ENCODE measurements at regions not wholly inside any gene's neighbourhood (a gene's known extent, or its start where the extent isn't known, plus 50 kb on each side); places are given as distances from the start of the nearest gene placed in this dataset.
"Not testable (repeated sequence)": the region's sequence is repeated elsewhere in the genome, so short reads cannot be mapped to it uniquely, and the experiment has no call there.

DNA sequence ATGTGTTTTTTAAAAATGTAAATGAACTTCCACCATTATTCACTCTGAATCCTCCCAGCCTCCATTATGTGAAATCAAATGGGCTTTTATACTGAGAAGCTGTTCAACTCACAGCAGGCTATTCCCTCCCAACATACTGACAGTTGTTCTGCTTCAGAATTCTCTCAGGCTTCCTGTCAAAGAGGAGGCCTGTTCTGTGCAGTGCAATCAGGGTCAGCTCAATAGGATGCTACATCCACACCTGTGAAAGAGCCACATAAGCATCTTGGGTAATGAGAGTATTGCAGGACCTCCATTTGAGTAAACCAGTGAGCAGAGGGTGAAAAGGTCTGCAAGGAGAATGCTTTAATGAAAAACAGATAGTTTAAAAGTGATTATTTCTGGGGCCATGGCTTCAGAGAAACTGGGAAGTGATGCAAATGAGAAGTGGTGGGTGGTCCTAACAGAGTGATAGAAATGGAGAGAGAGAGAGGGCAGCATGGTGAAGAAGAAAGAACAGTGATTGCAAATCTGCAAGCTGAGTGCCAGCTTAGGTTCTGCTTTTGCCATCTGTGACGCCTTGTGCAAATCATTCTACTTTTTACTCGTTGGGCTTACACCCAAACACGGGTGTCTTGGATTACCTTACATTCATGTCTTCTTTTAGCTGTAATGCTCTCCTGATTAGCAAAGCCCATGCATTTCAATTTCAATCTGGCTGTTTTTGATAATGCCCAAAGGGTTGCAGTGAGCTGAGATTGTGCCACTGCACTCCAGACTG is 202.5 kb upstream of the NMUR2 start:
- DNase-seq (ENCODE audit: low read depth in 2 of 2), result no peak

DNA sequence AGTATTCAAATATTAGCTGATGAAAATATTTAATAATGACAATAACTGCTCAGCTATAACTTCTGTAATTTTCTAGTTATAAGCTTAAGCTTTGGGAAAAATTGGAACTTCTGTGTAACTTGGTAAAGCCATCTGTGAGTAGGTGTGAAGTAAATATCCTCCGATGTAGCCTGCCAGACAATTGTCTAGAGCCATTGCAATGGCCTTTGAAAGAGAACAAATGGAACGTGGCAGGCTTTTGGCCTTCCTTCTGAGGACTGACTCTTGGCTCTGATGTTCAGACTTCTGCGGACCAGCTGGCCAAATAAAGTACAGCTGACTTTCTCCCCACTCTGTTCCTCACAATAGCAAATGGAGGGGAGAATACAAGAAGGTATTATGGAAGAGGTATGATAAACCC is 203.4 kb upstream of the NMUR2 start:
- no peak for DNase-seq (ENCODE audit: low read depth in 2 of 2)

DNA sequence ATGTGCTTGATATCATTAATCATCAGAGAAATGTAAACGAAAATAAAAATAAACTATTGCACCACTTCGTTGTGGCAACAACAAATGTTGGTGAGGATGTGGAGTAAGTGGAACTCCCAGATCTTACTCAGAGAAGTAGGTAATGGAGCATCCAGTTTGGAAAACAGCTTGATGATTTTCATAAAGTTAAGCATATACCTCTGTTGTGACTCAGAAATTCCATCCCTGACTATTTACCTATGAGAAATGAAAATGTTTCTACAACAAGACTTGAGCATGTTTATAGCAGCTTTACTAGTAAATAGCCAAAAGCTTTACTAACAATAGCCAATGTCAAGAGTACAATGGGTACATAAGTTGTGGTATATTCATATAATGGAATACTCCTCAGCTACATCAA is 214.7 kb upstream of the NMUR2 start:
- DNase-seq (ENCODE audit: low read depth in 2 of 2), result no peak

DNA sequence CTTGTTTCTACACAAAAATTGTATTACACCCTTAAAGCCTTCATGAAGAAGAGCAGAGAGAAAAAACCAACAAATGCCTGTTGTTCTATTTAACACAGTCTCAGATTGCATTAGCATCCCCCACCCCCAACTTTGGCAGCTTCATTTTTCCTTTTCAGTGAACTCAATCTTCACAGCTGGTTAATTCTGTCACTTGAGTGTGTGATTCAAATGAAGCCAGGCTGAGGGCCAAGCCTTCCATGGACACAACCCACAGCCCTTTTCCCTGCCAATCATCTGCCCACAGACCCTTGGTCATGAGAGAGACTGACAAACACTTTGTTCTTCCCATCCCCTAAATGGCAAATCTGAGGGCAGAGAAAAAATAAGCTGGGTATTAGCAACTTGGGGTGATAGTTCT is 217.5 kb upstream of the NMUR2 start:
- DNase-seq (ENCODE audit: low read depth in 2 of 2), result no peak

- DNase-seq (ENCODE audit: low read depth in 2 of 2), result no peak
Measured at GRCh38 chr5:152623951-152624350, 218.9 kb upstream of the NMUR2 start.

- DNase-seq (ENCODE audit: low read depth in 2 of 2), result no peak
Measured at GRCh38 chr5:152625696-152626095, 220.6 kb upstream of the NMUR2 start.

DNA sequence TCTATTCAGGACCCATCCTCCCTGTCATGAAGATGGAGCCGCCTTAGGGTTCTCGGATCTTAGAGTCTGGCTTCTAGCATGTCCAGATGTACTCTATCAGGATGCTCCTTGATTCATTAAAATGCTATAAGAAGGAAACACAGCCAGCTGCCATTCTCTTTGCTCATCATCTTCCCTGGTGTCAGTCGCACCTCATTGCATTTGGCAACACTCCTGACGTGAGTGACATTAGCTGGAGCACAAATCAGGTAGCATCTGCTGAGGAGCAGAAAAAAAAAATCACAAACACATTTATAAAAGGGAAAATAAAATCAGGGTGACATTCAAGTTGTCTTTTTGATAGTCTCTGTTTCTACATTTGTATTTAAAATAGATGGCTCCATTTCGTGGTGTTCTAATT is 226.1 kb upstream of the NMUR2 start:
- DNase-seq (ENCODE audit: low read depth in 2 of 2), result no peak

- no peak for DNase-seq (ENCODE audit: low read depth in 2 of 2)
Measured at GRCh38 chr5:152632360-152632759, 227.3 kb upstream of the NMUR2 start.

DNA sequence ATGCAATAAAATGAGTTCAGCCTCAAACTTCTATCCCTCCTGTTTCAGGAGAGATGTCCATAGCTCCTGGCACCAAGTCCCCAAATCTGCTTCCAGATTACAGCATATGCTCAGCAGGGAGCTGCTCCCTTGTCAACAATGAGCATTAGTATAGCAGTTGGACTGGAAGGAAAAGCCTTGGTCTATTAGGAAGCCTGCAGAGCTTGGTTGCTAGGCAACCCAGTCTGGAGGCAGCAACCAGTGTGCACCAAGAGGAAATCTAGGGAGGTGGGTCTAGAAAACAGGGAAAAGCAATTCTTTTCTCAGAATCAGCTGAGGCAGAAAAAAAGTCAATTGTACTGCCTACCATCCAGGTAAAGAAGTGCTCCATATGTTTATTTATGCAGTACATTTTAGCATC is 229.5 kb upstream of the NMUR2 start:
- no peak for DNase-seq (ENCODE audit: low read depth in 2 of 2)

- DNase-seq (ENCODE audit: low read depth in 2 of 2), result no peak
Measured at GRCh38 chr5:152638996-152639552, 234.0 kb upstream of the NMUR2 start.

DNA sequence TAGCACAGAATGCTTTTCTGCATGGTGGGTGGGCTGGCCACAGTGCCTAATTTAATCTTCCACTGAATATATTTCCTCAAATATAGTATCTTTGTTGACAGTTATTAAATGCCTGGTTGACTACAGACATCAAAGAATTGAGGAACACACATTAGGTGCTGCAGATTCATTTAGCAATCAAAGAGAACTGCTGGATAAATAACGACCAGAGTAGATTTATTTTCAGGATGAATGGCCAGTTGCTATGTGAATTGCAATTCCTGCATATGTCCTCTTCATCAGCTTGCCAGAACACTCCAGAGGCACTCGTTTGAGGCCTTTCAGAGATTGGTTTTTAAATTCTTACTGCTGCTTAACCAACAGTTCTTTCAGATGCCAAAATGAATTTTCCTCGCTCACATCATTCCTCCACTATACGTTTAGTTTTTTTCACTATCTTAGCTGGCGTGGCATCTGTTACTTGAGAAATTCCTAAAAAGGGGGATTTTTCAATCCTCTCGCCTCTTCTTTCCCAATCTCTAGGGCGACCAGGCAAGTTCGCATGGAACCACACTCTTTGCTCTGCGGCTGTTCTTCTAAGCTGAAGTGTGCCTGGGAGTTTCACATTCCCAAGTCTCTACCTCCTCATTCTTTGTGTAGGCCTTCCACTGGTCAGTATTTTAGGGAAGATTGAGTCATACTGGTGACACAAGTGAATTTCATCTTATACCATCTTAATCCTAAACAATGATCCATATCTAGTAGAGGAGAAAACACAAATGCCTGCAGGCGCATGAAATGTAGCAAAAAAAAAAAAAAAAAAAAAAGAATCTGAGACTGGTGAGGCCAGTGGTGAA is 237.1 kb upstream of the NMUR2 start:
- DNase-seq (ENCODE audit: low read depth in 2 of 2), result no peak

GRCh38 chr5:152642880-152643279 is 237.8 kb upstream of the NMUR2 start:
- no peak for DNase-seq (ENCODE audit: low read depth in 2 of 2)

GRCh38 chr5:152644029-152644728 is 239.1 kb upstream of the NMUR2 start:
- no peak for DNase-seq (ENCODE audit: low read depth in 2 of 2)

GRCh38 chr5:152649609-152650008 is 244.5 kb upstream of the NMUR2 start:
- no peak for DNase-seq (ENCODE audit: low read depth in 2 of 2)

GRCh38 chr5:152650413-152650812 is 245.3 kb upstream of the NMUR2 start:
- no peak for DNase-seq (ENCODE audit: low read depth in 2 of 2)

DNA sequence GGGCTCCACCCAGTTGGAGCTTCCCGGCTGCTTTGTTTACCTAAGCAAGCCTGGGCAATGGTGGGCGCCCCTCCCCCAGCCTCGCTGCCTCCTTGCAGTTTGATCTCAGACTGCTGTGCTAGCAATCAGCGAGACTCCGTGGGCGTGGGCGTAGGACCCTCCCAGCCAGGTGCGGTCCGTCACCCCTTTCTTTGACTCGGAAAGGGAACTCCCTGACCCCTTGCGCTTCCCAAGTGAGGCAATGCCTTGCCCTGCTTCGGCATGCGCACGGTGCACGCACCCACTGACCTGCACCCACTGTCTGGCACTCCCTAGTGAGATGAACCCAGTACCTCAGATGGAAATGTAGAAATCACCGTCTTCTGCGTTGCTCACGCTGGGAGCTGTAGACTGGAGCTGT is 254.4 kb upstream of the NMUR2 start:
- not testable (repeated sequence) for DNase-seq (ENCODE audit: low read depth in 2 of 2)

GRCh38 chr5:152673601-152674000 is 268.5 kb upstream of the NMUR2 start:
- DNase-seq (ENCODE audit: low read depth in 2 of 2), result no peak

- DNase-seq (ENCODE audit: low read depth in 2 of 2), result no peak
Measured at GRCh38 chr5:152674403-152674802, 269.3 kb upstream of the NMUR2 start.

DNA sequence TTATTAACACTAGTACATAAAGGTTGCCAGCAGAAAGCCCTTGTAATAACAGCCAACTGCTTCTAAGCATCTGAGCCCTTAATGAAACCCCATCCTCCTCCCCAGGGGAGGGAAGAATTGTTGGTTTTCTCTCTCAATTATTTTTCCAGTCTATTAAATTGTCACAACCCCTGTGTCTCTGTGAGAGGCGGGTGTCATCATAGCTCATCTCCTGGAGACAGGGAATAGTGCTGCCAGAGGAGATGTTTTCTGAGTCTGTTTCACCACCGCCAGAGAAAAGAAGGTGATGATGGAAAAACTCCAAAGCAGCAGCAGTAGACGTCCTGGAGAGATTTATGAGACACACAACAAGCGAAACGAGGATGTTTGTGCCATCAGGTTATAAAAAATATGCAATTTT is 271.1 kb upstream of the NMUR2 start:
- no peak for DNase-seq (ENCODE audit: low read depth in 2 of 2)

DNA sequence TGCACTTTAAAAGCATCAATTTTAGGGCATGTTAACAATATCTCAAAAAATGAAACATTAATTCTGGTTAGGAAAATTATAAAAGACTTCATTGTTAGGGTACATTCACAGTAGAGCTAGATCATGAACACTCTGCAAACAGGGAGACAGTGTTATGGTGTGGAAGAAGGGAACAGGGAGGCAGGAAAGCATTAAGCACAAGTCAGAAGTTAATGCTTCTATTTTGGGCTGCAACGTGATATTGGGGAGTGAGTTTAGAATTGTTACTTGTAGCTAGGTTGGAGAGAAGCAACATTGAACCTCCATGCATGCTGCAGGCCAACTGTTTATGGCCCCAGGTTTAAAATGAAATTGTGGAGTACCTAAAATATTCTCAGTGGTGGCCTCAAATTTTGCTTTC is 278.1 kb upstream of the NMUR2 start:
- DNase-seq (ENCODE audit: low read depth in 2 of 2), result no peak

- DNase-seq (ENCODE audit: low read depth in 2 of 2), result no peak
Measured at GRCh38 chr5:152686931-152687330, 281.9 kb upstream of the NMUR2 start.

DNA sequence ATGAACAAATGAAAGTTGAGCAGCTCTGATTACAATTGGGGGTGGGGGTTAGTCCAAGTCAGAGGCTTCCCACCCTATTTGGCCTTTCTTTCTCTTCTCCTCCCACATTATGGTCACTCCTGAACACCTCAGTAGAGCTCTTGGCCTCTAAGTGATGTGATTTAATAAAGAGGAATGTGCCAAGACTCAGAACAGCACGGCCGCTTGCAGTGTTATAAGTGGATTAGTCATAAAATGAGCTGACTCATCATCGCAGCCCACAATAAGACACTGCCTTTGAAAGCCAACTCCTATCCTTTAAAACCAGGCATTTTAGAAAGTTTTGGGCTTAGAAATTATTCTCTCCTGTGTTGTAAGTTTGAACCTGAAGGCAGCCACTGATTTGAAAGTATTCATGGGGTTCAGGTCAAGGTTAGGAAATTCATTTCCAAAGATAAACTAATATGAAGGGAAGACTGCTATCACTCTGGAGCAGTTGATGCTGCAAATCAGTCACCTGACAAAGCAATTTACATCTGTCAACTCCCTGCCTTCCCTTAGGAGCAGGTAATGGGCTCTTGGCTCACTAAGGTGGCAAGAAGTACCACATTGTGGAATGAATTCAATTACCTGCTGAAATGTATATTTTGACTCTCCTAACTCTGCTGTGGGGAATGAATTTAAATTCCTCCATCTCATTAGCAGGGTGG is 283.6 kb upstream of the NMUR2 start:
- DNase-seq (ENCODE audit: low read depth in 2 of 2), result no peak

Data from stimulated activated CD8-positive, alpha-beta memory T cell treated with anti-CD3 and anti-CD28 coated beads, Interleukin-7, amount 100 ng/mL, for 4 hours (primary cell).